ENCODE measurements at regions not wholly inside any gene's neighbourhood (a gene's known extent, or its start where the extent isn't known, plus 50 kb on each side); places are given as distances from the start of the nearest gene placed in this dataset.

GRCh38 chr6:74731204-74731603 is 474.6 kb downstream of the COL12A1 start:
- TF ChIP-seq POLR2A (IDR thresholded peaks at IDR 0.05) (no peak), CTCF (IDR thresholded peaks at IDR 0.05) (no peak)

Measured in uterus (tissue), 2 donors.